ENCODE measurements at regions not wholly inside any gene's neighbourhood (a gene's known extent, or its start where the extent isn't known, plus 50 kb on each side); places are given as distances from the start of the nearest gene placed in this dataset.

GRCh38 chr9:118271936-118272335, 567.7 kb downstream of the TLR4 start:
- Mint-ChIP-seq H3K4me3 (no peak overlapping the region), H3K4me1 (ENCODE audit: low read depth) (no peaks in the 10 kb centered on the region), H3K9me3 (ENCODE audit: low read depth) (peaks cover 3% of the 10 kb centered on the region)

GRCh38 chr9:118273048-118273447, 568.8 kb downstream of the TLR4 start:
- H3K27ac Mint-ChIP-seq = no peak overlapping the region
- no peaks in the 10 kb centered on the region for H3K4me1 Mint-ChIP-seq (ENCODE audit: low read depth)
- peaks cover 3% of the 10 kb centered on the region for H3K9me3 Mint-ChIP-seq (ENCODE audit: low read depth)
- H3K36me3 Mint-ChIP-seq = no peaks in the 10 kb centered on the region
- H3K27me3 Mint-ChIP-seq = peaks cover 1% of the 10 kb centered on the region
- no peak overlapping the region for H3K4me3 Mint-ChIP-seq

More at GRCh38 chr9:118271936-118272335, 567.7 kb downstream of the TLR4 start:
- Mint-ChIP-seq H3K27ac (no peak overlapping the region), H3K27me3 (peaks cover 1% of the 10 kb centered on the region), H3K36me3 (no peaks in the 10 kb centered on the region)

- Mint-ChIP-seq H3K27ac (no peak overlapping the region), H3K9me3 (ENCODE audit: low read depth) (no peaks in the 10 kb centered on the region), H3K27me3 (no peaks in the 10 kb centered on the region), H3K4me3 (no peak overlapping the region), H3K36me3 (no peaks in the 10 kb centered on the region), H3K4me1 (ENCODE audit: low read depth) (no peaks in the 10 kb centered on the region)
Observed at GRCh38 chr9:118276784-118277183, 572.6 kb downstream of the TLR4 start.

DNA sequence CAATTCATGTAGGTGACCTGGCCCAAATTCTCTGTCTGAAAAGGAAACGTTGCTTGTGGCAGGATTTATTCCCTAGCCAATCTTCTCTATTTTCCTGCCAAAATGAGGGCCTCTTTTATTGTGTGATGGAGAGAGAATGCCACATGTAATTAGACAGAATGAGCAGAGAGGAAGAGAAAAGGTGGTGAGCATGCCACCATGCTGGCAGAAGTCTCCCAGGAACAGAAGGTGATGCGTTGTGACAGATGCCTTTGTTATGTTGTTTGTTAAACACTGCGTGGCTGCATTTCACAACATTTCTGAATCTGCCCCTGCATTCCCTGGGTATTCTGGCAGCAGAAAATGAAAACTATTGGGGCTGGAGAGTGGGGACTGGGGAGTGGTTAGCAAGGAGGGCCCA, 577.6 kb downstream of the TLR4 start:
- Mint-ChIP-seq H3K27me3 (no peaks in the 10 kb centered on the region), H3K27ac (no peak overlapping the region), H3K4me1 (ENCODE audit: low read depth) (no peaks in the 10 kb centered on the region), H3K9me3 (ENCODE audit: low read depth) (no peaks in the 10 kb centered on the region), H3K4me3 (no peak overlapping the region), H3K36me3 (no peaks in the 10 kb centered on the region)

GRCh38 chr9:118283488-118283887, 579.3 kb downstream of the TLR4 start:
- no peak overlapping the region for H3K27ac Mint-ChIP-seq

GRCh38 chr9:118290116-118290515, 585.9 kb downstream of the TLR4 start:
- Mint-ChIP-seq H3K9me3 (ENCODE audit: low read depth) (no peaks in the 10 kb centered on the region), H3K27ac (no peak overlapping the region), H3K36me3 (no peaks in the 10 kb centered on the region), H3K4me3 (no peak overlapping the region), H3K4me1 (ENCODE audit: low read depth) (no peaks in the 10 kb centered on the region), H3K27me3 (peaks cover 2% of the 10 kb centered on the region)

More at GRCh38 chr9:118283488-118283887, 579.3 kb downstream of the TLR4 start:
- Mint-ChIP-seq H3K36me3 (no peaks in the 10 kb centered on the region), H3K4me3 (no peak overlapping the region), H3K4me1 (ENCODE audit: low read depth) (no peaks in the 10 kb centered on the region), H3K9me3 (ENCODE audit: low read depth) (no peaks in the 10 kb centered on the region), H3K27me3 (no peaks in the 10 kb centered on the region)

DNA sequence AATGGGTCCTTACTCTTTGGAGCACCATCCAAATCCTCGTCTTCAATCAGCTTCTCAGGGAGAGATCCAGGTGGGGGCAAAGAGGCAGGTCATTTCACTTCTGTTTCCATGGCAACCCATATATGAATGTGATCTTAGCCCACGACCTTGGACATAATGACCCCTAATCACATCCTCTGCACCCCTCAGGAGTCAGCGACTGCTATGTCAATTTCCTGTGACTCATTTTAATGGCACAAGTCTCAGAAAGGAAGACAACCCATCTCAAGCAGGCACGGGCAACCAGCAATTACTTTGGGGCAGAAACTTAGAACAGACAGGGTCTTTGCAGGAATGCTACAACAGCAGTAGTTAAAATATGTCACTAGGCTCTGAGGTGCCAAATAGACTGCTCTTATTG, 591.2 kb downstream of the TLR4 start:
- no peaks in the 10 kb centered on the region for H3K36me3 Mint-ChIP-seq
- H3K4me3 Mint-ChIP-seq = no peak overlapping the region
- H3K27me3 Mint-ChIP-seq = peaks cover 2% of the 10 kb centered on the region
- no peaks in the 10 kb centered on the region for H3K4me1 Mint-ChIP-seq (ENCODE audit: low read depth)
- H3K9me3 Mint-ChIP-seq (ENCODE audit: low read depth) = no peaks in the 10 kb centered on the region
- H3K27ac Mint-ChIP-seq = no peak overlapping the region

- no peak overlapping the region for H3K4me3 Mint-ChIP-seq
- no peaks in the 10 kb centered on the region for H3K27me3 Mint-ChIP-seq
- no peaks in the 10 kb centered on the region for H3K9me3 Mint-ChIP-seq (ENCODE audit: low read depth)
- H3K4me1 Mint-ChIP-seq (ENCODE audit: low read depth) = no peaks in the 10 kb centered on the region
- no peak overlapping the region for H3K27ac Mint-ChIP-seq
- no peaks in the 10 kb centered on the region for H3K36me3 Mint-ChIP-seq
Observed at GRCh38 chr9:118302721-118303120, 598.5 kb downstream of the TLR4 start.

DNA sequence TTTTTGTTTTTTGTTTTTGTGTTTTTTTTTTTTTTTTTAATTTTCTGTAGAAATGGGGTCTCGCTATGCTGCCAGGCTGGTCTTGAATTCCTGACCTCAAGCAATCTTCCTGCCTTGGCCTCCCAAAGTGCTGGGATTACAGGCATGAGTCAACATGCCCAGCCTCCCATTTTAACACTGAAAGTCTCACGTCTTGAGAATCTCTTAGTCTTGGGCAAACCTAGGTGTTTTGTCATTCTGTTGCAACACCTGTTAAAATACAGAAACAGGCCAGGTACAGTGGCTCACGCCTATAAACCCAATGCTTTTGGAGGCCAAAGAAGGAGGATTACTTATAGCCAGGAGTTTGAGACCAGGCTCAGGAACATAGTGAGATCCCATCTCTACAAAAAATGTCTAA, 599.0 kb downstream of the TLR4 start:
- Mint-ChIP-seq H3K4me3 (no peak overlapping the region), H3K27ac (no peak overlapping the region), H3K27me3 (no peaks in the 10 kb centered on the region), H3K36me3 (no peaks in the 10 kb centered on the region), H3K9me3 (ENCODE audit: low read depth) (no peaks in the 10 kb centered on the region), H3K4me1 (ENCODE audit: low read depth) (no peaks in the 10 kb centered on the region)

DNA sequence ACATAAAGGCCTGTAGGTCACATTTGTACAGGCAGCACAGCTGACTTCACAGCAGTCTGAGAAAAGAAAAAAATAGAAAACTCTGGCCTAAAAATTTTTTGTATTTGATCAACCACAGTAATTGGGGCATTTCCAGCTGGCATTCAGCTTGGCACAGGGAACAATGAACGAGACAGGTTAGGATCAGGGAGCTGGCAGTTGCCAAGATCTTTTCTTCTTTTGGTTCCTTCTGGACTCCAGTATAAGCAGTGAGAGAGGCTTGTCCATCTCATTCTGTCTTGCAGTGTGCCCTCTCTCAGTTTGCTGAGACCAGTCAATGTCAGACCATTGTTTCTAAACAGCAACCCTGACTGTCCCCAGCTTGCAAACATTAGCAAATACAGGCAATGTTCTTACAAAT, 601.1 kb downstream of the TLR4 start:
- Mint-ChIP-seq H3K4me1 (ENCODE audit: low read depth) (no peaks in the 10 kb centered on the region), H3K36me3 (no peaks in the 10 kb centered on the region), H3K27me3 (no peaks in the 10 kb centered on the region), H3K4me3 (no peak overlapping the region), H3K9me3 (ENCODE audit: low read depth) (no peaks in the 10 kb centered on the region), H3K27ac (no peak overlapping the region)

- H3K4me3 Mint-ChIP-seq = no peak overlapping the region
- no peaks in the 10 kb centered on the region for H3K4me1 Mint-ChIP-seq (ENCODE audit: low read depth)
- no peaks in the 10 kb centered on the region for H3K9me3 Mint-ChIP-seq (ENCODE audit: low read depth)
- H3K27ac Mint-ChIP-seq = no peak overlapping the region
- H3K36me3 Mint-ChIP-seq = no peaks in the 10 kb centered on the region
- H3K27me3 Mint-ChIP-seq = no peaks in the 10 kb centered on the region
Observed at GRCh38 chr9:118306801-118307200, 602.6 kb downstream of the TLR4 start.

DNA sequence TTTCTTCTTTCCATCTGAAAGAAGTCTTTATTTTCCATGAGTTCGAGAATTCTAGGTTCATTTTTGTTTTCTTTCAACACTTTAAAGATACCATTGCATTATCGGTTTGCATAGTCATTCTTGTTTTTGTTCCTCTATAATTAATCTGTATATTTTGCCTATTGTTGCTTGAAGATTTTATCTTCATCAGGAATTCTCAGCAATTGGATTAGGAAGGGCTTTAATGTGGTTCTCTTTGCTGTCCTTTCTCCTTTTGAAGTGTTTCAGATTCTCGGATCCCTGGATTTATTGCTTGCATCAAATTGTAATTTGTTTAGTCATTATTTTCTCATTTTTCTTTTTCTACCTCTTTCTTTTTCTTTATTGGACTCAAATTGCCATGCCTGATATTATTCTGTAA, 609.8 kb downstream of the TLR4 start:
- H3K27ac Mint-ChIP-seq = no peak overlapping the region
- peaks cover 4% of the 10 kb centered on the region for H3K9me3 Mint-ChIP-seq (ENCODE audit: low read depth)
- H3K4me3 Mint-ChIP-seq = no peak overlapping the region
- H3K4me1 Mint-ChIP-seq (ENCODE audit: low read depth) = no peaks in the 10 kb centered on the region
- H3K27me3 Mint-ChIP-seq = no peaks in the 10 kb centered on the region
- H3K36me3 Mint-ChIP-seq = no peaks in the 10 kb centered on the region

DNA sequence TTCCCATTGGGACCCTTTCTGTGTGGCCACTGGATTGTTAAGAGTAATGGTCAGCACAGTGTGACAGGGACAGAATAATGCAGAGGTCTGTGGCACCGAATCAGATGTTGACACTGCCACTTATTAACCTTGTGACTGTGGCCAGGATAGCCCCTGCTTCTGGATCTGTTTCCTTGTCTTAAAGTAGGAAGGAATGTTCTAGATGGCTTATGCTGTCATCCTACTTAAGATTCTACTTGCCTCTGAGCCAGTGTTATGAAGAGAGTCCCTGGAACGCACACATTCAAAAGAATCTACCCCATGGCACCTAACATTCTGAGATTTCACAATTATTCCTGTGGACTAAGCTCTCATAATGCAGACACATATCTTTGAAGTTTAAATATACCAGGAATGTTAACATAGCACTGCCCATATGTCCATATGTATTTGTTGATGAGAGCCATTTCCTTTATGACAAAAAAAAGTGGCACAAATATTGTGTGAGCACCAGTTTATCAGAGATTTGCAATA, 612.7 kb downstream of the TLR4 start:
- H3K36me3 Mint-ChIP-seq = no peaks in the 10 kb centered on the region
- H3K27me3 Mint-ChIP-seq = peaks cover 1% of the 10 kb centered on the region
- H3K27ac Mint-ChIP-seq = no peak overlapping the region
- no peaks in the 10 kb centered on the region for H3K4me1 Mint-ChIP-seq (ENCODE audit: low read depth)
- H3K9me3 Mint-ChIP-seq (ENCODE audit: low read depth) = peaks cover 4% of the 10 kb centered on the region
- H3K4me3 Mint-ChIP-seq = no peak overlapping the region

- no peak overlapping the region for H3K27ac Mint-ChIP-seq
- H3K4me1 Mint-ChIP-seq (ENCODE audit: low read depth) = no peaks in the 10 kb centered on the region
- peaks cover 1% of the 10 kb centered on the region for H3K27me3 Mint-ChIP-seq
- peaks cover 4% of the 10 kb centered on the region for H3K9me3 Mint-ChIP-seq (ENCODE audit: low read depth)
- H3K4me3 Mint-ChIP-seq = no peak overlapping the region
- H3K36me3 Mint-ChIP-seq = no peaks in the 10 kb centered on the region
Observed at GRCh38 chr9:118318770-118319431, 614.7 kb downstream of the TLR4 start.

GRCh38 chr9:118321788-118322187, 617.6 kb downstream of the TLR4 start:
- H3K4me1 Mint-ChIP-seq (ENCODE audit: low read depth) = no peaks in the 10 kb centered on the region
- no peaks in the 10 kb centered on the region for H3K9me3 Mint-ChIP-seq (ENCODE audit: low read depth)
- no peak overlapping the region for H3K27ac Mint-ChIP-seq
- H3K4me3 Mint-ChIP-seq = no peak overlapping the region
- H3K36me3 Mint-ChIP-seq = no peaks in the 10 kb centered on the region
- peaks cover 1% of the 10 kb centered on the region for H3K27me3 Mint-ChIP-seq

- H3K4me1 Mint-ChIP-seq (ENCODE audit: low read depth) = no peaks in the 10 kb centered on the region
- no peaks in the 10 kb centered on the region for H3K36me3 Mint-ChIP-seq
- H3K9me3 Mint-ChIP-seq (ENCODE audit: low read depth) = no peaks in the 10 kb centered on the region
- H3K4me3 Mint-ChIP-seq = no peak overlapping the region
- peaks cover 1% of the 10 kb centered on the region for H3K27me3 Mint-ChIP-seq
- H3K27ac Mint-ChIP-seq = no peak overlapping the region
Observed at GRCh38 chr9:118324706-118325105, 620.5 kb downstream of the TLR4 start.
